AG09309 (cell line): ENCODE measurements at regions not wholly inside any gene's neighbourhood (a gene's known extent, or its start where the extent isn't known, plus 50 kb on each side); places are given as distances from the start of the nearest gene placed in this dataset.
A peak's percentile ranks its signal among the peaks of the same experiment; 100 is the strongest.
"Not testable (repeated sequence)": the region's sequence is repeated elsewhere in the genome, so short reads cannot be mapped to it uniquely, and the experiment has no call there.

ENCODE experiments used
- DNase-seq: peaks from one replicate; pipeline ENCODE4 v3.0.0-alpha.2; 2010; ENCODE audit warnings: low read depth
- H3K4me3 ChIP-seq: 2 replicates; pipeline ENCODE4 v1.5.1; 2011; ENCODE audit warnings: mild to moderate bottlenecking, low read depth, low read length, moderate library complexity; ENCODE audit not compliant: control insufficient read depth
- CTCF ChIP-seq: IDR thresholded peaks from 2 replicates; pipeline ENCODE4 v1.5.1; 2011; ENCODE audit warnings: mild to moderate bottlenecking, low read depth, low read length, inconsistent platforms; ENCODE audit not compliant: insufficient read depth, control insufficient read depth; ENCODE audit errors: missing control alignments

GRCh38 chr15:77944002-77944867, 133.3 kb downstream of the TBC1D2B start:
- peak overlapping the region; percentile 42 for H3K4me3 ChIP-seq
- no peak for TF ChIP-seq CTCF
- DNase-seq: peak; percentile 16

DNA sequence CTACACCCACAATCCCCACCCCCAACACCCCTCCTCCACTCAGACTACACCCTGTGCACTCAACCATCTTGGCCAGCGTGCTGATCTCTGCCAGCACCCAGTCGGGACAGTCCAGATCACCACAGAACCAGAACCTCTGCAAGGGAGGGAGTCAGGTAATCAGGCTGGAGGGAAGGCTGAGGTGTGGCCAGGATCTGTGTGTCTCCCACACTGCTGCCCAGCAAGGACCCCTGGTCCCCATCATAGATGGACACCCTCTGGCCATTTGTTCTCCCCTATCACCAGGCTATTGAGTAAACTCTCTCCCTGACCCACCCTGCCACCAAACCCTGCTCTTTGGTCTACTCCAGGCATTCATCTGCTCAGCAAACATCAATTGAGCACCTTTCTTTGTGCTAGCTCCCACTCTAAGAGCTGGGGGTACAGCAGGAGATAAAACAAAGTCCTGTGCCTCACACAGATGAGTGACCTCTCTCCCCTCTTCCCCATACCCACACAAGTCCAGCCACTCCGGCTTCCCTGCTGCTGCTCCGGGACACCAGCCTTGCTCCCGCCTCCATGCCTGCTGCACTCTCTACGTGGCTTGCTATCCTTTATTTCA, 134.8 kb downstream of the TBC1D2B start:
- DNase-seq: no peak
- TF ChIP-seq CTCF: no peak
- no peak overlapping the region for H3K4me3 ChIP-seq

DNA sequence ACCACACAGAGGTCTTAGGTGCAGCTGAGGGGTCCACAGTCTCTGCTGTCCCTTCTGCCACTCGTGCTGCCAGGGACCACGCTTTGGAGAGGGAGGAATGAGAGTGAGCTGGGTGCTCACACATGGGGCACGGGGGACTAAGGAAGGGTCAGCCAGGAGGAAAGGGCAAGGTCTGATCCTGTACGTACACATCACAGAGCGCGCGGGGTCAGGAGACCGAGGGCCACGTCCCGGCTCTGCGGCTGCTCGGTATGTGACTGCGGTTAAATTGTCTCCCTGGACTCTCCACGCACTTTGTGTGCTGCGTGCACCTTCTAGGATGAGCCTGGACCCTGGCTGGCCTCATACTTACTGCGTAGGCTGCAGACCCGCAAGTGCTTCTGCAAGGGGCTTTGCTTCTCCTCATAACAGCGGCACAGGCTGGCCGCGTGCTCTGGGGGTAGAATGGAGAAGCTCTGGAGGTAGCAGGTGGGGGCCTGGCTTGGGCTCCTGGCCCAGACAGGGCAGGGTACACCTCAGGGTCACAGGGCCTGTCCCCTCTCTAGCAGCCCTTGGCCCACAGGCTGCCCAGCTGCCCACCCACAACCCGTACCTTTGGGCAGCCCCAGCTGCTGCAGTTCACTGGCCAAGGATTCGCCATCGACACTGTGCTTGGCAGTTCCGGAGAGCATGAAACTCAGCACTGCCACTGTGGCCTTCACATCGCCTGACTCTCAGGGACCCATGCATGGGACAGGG, 136.3 kb downstream of the TBC1D2B start:
- not testable (repeated sequence) for H3K4me3 ChIP-seq, DNase-seq

- no peak for DNase-seq
Measured at GRCh38 chr15:77940381-77940947, 137.0 kb downstream of the TBC1D2B start.

DNA sequence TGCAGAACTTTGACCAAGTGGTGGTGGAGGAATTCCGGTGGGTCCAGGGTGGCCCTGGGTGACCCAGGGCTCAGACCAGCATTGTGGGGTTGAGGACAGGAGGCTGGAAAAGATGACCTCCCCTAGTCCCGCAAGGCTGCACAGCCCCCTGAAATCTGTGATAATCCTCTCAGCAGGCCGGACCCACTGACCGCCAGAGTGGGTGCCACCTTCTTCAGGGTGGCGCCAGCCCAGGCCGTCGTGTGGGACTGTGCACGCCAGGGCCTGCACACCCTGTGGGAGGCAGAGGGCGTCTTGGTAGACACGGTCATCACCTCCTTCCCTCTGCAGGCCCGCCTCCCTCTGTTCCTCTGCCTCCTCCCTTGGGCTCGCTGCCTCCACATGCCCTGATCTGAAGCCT, 137.7 kb downstream of the TBC1D2B start:
- H3K4me3 ChIP-seq: no peak overlapping the region
- no peak for DNase-seq
- TF ChIP-seq CTCF: no peak

More at GRCh38 chr15:77940381-77940947, 137.0 kb downstream of the TBC1D2B start:
- TF ChIP-seq CTCF: no peak
- H3K4me3 ChIP-seq: no peak overlapping the region

DNA sequence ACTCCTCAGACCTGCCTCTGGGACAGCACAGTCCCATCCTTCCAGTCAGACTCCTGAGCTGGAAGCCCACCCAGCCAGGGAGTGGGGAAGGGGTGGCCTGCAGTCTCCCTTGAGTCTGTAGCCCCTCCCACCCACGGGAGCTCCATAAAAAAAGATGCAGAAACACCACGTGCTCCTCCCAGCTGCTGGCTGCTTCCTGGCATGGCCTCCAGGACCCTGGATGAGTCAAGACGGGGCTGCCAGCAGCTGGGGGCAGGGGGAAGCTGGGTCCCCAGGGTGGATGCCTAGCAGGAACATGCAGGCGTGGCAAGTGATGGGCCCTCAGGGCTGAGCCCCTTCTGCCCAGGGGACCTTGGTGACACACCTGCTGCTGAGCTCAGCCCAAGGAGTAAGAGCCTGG, 138.5 kb downstream of the TBC1D2B start:
- H3K4me3 ChIP-seq, DNase-seq: not testable (repeated sequence)

- DNase-seq, H3K4me3 ChIP-seq: not testable (repeated sequence)
Measured at GRCh38 chr15:77938546-77938945, 139.0 kb downstream of the TBC1D2B start.

DNA sequence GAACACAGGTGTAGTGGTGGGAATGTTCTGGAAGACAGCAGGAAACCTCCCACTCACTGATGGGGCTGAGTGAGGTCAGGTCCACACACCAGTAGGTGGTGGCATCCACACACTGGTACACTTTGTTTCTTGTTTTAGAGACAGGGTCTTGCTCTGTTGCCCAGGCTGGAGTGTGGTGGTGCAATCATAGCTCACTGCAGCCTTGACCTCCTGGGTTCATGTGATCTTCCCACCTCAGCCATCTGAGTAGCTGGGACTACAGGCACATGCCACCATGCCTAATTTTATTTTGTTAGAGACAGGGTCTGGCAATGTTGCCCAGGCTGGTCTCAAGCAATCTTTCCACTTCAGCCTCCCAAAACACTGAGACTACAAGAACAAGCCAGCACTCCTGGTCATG, 140.9 kb downstream of the TBC1D2B start:
- not testable (repeated sequence) for H3K4me3 ChIP-seq

DNA sequence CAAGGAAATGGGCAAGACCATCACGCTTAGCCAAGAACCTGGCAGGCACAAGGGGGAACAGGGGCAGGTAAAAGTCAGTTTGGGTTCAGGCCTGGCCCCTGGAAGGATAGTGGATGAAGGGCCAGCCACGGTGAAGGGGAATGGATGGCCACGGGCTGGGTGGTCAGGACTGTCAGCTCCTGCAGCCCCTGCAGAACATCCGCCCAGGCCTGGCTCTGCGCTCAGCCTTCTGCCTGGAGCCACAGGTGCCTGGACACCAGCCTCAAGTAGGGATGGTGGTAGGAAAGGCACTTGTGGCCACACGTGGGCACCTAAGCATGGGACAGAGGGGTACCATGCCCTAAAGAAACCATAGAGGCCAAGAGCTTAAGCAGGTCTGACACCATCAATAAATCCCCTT, 143.0 kb downstream of the TBC1D2B start:
- DNase-seq: not testable (repeated sequence)

More for the DNA sequence above, 140.9 kb downstream of the TBC1D2B start:
- not testable (repeated sequence) for DNase-seq

GRCh38 chr15:77930907-77931306, 146.6 kb downstream of the TBC1D2B start:
- not testable (repeated sequence) for H3K4me3 ChIP-seq, DNase-seq

More for the DNA sequence above, 143.0 kb downstream of the TBC1D2B start:
- H3K4me3 ChIP-seq: not testable (repeated sequence)

- H3K4me3 ChIP-seq, DNase-seq: not testable (repeated sequence)
Measured at GRCh38 chr15:77930490-77930889, 147.0 kb downstream of the TBC1D2B start.

GRCh38 chr15:77926789-77927188, 150.7 kb downstream of the TBC1D2B start:
- not testable (repeated sequence) for DNase-seq, H3K4me3 ChIP-seq
